ENCODE measurements at regions not wholly inside any gene's neighbourhood (a gene's known extent, or its start where the extent isn't known, plus 50 kb on each side); places are given as distances from the start of the nearest gene placed in this dataset.

DNA sequence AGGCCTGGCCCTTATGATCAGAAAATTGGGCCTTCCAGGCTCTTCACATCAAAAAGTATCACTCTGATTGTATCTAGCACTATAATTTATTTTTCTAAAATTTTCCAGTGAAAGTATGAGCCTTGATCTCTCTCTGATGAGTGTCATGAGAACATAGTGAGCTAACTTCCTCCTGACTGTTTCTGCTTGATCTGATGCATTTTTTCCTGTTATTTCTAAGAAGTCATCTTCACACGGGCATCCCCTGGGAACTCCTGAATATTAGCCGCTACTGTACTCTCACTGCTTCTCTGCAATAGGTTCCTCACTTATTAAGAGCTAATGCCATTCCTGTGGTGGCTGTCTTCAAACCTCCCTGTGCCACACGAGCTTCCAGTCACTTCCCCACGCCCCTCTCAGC lies 63.1 kb upstream of the ZPBP start:
- TF ChIP-seq, protein P1, sequence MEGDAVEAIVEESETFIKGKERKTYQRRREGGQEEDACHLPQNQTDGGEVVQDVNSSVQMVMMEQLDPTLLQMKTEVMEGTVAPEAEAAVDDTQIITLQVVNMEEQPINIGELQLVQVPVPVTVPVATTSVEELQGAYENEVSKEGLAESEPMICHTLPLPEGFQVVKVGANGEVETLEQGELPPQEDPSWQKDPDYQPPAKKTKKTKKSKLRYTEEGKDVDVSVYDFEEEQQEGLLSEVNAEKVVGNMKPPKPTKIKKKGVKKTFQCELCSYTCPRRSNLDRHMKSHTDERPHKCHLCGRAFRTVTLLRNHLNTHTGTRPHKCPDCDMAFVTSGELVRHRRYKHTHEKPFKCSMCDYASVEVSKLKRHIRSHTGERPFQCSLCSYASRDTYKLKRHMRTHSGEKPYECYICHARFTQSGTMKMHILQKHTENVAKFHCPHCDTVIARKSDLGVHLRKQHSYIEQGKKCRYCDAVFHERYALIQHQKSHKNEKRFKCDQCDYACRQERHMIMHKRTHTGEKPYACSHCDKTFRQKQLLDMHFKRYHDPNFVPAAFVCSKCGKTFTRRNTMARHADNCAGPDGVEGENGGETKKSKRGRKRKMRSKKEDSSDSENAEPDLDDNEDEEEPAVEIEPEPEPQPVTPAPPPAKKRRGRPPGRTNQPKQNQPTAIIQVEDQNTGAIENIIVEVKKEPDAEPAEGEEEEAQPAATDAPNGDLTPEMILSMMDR (IDR thresholded peaks at IDR 0.05 in 4 of 5, conservative IDR thresholded peaks at IDR 0.05 in 1 of 5), result no peak
- TF ChIP-seq POLR2A (IDR thresholded peaks at IDR 0.05), result no peak
